ENCODE measurements at regions not wholly inside any gene's neighbourhood (a gene's known extent, or its start where the extent isn't known, plus 50 kb on each side); places are given as distances from the start of the nearest gene placed in this dataset.
"Not testable (repeated sequence)": the region's sequence is repeated elsewhere in the genome, so short reads cannot be mapped to it uniquely, and the experiment has no call there.

DNA sequence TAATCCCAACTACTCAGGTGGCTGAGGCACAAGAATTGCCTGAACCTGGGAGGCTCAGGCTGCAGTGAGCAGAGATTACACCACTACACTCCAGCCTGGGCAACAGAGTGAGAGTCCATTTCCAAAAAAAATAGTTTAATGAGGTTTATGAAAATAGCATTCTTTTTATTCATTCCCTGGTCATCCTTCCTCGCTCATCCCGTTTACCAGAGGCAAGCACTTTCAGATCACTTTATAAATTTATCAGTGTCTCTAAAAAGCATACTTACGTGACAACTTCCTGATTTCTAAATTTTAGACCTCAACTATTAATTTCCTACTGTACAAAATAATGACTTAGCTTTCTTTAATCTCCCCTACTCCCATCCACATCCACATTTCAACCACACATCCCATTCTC lies 864.8 kb downstream of the EPHA4 start:
- no peak for DNase-seq

GRCh38 chr2:220708366-220708765 lies 863.7 kb downstream of the EPHA4 start:
- peak; percentile 33 for DNase-seq

- no peak for DNase-seq
Measured at GRCh38 chr2:220717283-220717682, 854.8 kb downstream of the EPHA4 start.

GRCh38 chr2:220736778-220737177 lies 835.3 kb downstream of the EPHA4 start:
- DNase-seq: no peak

- DNase-seq: no peak
Measured at GRCh38 chr2:220743203-220743602, 828.9 kb downstream of the EPHA4 start.

DNA sequence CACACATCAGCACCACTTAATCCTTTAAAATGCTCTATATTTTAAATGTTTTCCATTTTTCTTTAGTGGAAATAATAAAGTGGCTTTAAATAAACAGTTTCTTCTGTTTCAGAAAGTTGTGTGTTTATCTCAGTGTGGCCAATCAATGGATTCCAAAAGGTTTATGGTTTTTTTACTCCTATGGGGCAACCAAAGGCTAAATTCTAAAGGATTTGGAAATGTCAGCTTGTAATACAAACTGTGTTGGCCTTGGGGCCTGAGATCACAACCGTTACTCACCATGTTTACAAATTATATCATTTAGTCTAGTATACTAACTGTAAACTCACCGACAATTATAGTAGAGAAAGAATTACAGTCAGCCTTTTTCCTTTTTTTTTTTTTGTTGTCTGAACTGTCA lies 827.2 kb downstream of the EPHA4 start:
- DNase-seq: no peak

DNA sequence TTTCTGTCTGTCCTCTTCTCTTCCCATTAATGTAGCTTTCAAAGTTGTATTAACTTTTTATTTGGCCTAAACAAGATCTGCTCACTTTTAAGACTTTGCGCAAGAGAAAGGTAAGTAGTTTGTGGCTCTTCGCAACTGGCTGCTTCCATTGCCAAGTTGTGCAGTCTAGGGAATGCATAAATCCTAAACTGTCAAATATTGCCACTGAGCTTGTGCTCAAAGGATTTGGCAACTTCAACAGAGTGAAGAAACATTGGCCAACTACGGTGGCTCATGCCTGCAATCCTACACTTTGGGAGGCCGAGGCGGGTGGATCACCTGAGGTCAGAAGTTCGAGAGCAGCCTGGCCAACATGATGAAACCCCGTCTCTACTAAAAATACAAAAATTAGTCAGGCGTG lies 826.4 kb downstream of the EPHA4 start:
- DNase-seq: no peak

GRCh38 chr2:220747736-220748135 lies 824.4 kb downstream of the EPHA4 start:
- no peak for DNase-seq

DNA sequence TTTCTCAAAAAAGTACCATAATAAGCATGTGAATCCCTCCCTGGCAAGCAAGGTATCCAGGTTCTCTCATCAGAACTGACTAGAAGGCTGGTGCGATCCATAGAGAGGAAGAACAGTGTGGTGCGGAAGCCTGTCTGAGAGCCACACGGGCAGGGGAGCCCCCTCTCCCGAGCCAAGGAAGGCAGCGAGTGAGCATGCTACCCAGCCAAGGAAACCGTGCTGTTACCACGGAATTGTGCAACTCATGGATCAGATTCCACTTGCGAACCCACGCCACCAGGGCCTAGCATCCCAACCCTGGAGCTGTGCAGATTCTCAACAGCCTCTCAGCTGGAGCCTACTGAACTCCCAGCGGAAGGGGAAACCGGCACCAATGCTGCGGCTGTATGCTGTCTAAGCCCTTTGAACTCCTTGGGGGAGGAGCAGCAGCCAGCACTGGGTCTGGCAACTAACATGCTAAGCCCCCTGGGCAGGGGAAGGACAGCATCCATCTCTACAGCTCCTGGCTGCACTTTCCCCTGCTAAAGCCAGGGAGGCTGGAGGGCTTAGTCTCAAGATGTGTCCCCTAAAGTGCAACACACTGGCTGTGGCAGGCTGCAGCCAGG lies 823.1 kb downstream of the EPHA4 start:
- DNase-seq: no peak

- no peak for DNase-seq
Measured at GRCh38 chr2:220753486-220753885, 818.6 kb downstream of the EPHA4 start.

GRCh38 chr2:220756653-220757052 lies 815.5 kb downstream of the EPHA4 start:
- DNase-seq: no peak

DNA sequence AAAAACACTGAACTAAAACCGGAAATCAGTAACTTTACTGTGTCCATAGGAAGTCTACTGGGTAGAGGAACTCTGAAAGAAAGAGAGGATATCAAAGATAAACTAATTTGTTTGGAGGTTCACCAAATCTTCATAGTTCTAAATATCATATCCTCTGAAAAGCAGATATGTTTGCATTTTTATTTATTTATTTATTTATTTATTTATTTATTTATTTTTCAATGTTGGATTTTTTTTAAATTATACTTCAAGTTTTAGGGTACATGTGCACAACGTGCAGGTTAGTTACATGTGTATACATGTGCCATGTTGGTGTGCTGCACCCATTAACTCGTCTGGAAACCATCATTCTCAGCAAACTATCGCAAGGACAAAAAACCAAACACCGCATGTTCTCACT lies 813.7 kb downstream of the EPHA4 start:
- not testable (repeated sequence) for DNase-seq

DNA sequence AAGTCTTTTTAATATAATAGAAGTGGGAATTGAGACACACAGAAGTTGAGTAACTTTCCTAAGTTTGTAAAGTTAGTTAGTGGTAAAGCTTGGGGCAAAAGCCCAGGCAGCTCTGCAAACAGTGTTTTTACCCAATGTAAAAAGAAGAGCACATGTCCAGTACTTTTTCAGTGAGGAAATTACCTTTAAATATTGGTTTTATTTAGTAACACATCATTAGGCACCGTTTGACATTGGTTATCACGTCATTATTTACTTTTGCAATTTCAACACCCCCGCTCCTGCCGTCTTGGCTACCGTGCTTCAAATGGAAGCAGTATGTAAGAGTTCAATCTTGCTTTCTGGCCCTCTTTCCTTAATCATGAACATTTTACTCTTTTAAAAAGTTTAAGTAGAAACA lies 807.9 kb downstream of the EPHA4 start:
- DNase-seq: no peak

DNA sequence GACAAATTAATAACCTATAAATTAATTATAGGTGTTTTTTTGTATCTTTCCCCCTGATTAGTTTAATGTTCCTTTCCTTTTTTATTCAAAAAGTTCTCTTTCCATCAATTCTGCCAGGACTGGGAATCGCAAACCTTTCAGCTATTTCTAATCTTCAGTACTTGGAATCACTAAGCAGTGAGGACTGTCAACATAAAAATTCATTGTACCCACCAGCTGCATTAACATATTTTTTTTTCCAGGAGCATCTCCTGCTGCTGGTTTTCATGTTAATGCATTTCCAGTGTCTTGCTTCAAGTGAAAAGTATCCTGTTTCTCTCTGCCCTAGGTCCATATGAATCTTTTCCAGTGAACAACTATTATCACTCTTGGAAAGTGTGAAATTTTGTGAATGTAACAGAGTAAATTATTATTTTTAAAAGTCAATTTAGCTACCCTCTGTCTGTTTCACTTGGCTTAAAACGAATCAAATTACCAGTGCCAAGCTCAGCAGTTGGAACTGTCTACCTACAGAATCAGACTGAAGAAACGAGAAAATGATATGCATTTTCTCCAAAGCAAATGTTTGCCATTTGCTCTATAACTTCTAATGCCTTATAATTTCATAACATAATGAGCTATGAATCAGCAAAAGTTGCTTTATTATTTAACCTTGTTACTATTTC lies 804.4 kb downstream of the EPHA4 start:
- no peak for DNase-seq

- DNase-seq: no peak
Measured at GRCh38 chr2:220775856-220776488, 796.1 kb downstream of the EPHA4 start.

DNA sequence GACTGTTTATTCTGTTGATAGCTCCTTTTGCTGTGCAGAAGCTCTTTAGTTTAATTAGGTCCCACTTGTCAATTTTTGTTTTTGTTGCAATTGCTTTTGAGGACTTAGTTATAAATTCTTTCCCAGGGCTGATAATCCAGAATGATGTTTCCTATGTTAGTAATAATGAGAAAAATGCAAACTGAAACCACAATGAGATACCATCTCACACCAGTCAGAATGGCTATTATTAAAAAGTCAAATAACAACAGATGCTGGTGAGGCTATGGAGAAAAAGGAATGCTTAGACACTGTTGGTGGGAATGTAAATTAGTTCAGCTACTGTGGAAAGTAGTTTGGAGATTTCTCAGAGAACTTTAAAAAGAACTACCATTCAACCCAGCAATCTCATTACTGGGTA lies 793.0 kb downstream of the EPHA4 start:
- DNase-seq: not testable (repeated sequence)

GRCh38 chr2:220779511-220779910 lies 792.6 kb downstream of the EPHA4 start:
- DNase-seq: no peak

DNA sequence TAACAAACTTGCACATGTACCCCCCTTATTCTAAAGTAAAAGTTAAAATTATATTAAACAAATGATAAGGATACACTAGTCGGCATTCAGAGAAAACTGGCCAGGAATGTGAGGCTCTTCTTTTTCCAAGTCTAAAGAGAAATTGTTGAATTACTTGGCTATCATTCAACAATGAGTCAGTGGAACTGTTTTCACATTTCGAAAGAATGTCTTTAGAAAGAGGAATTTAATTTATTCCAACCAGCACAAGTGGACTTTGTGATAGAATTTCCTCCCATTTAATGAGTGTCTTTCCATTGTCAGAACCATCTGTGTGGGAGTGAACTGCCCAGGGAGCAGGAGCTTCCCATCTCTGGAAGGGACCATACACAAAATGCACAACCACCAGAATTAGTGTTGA lies 792.2 kb downstream of the EPHA4 start:
- peak; percentile 51 for DNase-seq

- DNase-seq: no peak
Measured at GRCh38 chr2:220781622-220782241, 790.4 kb downstream of the EPHA4 start.

DNA sequence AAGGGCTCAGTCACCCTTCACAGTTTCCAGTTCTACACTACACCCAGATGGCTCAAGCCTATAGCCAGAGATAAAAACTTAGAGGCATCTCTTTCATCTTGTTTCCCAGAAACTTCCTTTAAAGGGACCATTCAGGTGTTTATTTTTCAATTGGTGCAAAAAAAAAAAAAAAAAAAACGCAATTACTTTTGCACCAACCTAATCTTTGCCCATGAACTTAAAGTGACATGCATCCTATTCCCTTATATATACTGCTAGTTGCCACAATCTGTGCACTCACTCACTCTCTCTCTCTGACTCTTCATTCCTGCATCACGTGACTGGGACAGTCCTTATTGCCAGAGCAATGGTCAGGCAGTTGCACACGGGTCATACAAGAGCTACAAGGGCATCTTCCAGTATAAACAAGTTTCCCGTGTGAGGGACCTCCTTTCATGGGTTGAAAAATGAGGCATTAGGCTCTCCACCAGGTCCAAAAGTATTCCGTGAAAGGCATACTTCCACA lies 789.4 kb downstream of the EPHA4 start:
- no peak for DNase-seq

DNA sequence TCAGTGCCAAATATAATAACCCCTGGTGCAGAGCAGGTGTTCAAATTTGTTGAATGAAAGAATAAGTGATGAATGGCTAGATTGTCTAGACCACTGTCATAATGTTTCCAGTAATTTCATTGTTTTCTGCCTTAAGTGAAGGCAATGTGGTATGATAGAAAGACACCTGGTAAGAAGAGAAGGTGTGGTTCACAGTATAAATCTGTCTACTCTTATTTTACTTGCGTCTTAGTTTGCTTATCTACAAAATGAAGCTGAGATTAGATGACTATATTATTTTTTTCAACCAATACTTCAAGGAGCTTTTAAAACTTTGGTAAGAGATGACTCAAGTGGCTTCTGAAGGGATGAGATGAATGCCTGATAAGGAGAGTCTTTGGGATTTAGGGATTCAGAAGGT lies 788.4 kb downstream of the EPHA4 start:
- DNase-seq: no peak

GRCh38 chr2:220785178-220785577 lies 786.9 kb downstream of the EPHA4 start:
- DNase-seq: no peak

GRCh38 chr2:220786216-220786615 lies 785.9 kb downstream of the EPHA4 start:
- no peak for DNase-seq
